Neutrophil (primary cell): ENCODE measurements at regions not wholly inside any gene's neighbourhood (a gene's known extent, or its start where the extent isn't known, plus 50 kb on each side); places are given as distances from the start of the nearest gene placed in this dataset.

Experiments used
- H3K27ac ChIP-seq: fragments of 200-600 bp; sonication (generic); 2 replicates; pipeline ENCODE4 v1.5.1; 2016; ENCODE audit warnings: mild to moderate bottlenecking, moderate library complexity
- H3K27me3 ChIP-seq: fragments of 200-600 bp; sonication (generic); 2 replicates; pipeline ENCODE4 v1.6.0; 2016; ENCODE audit warnings: mild to moderate bottlenecking
- H3K36me3 ChIP-seq: fragments of 200-600 bp; sonication (generic); 2 replicates; pipeline ENCODE4 v1.5.1; 2017
- H3K4me1 ChIP-seq, 2 experiments: fragments of 200-600 bp in 1 of 2; sonication (generic) in 1 of 2; 1 replicate in 1 of 2; 2 replicates in 1 of 2; pipeline versions ENCODE4 v1.5.1 to v1.6.1; 2013 to 2016; ENCODE audit warnings: low read depth in 1 of 2, low read length in 1 of 2, mild to moderate bottlenecking in 1 of 2, moderate library complexity in 1 of 2; ENCODE audit not compliant: control insufficient read depth in 1 of 2, insufficient read depth in 1 of 2
- H3K4me3 ChIP-seq, 2 experiments: fragments of 200-600 bp in 1 of 2; sonication (generic) in 1 of 2; 1 replicate in 1 of 2; 2 replicates in 1 of 2; pipeline ENCODE4 v1.5.1; 2013 to 2016; ENCODE audit warnings: low read depth in 1 of 2, low read length in 1 of 2, mild to moderate bottlenecking in 1 of 2, moderate library complexity in 1 of 2
- H3K9me3 ChIP-seq: fragments of 200-600 bp; sonication (generic); 2 replicates; pipeline ENCODE4 v1.5.1; 2016
- TF ChIP-seq, protein P1 (sequence below): fragments of 200-600 bp; sonication (generic); IDR thresholded peaks from 2 replicates; pipeline ENCODE4 v1.5.1; 2016; ENCODE audit warnings: antibody characterized with exemption

DNA sequence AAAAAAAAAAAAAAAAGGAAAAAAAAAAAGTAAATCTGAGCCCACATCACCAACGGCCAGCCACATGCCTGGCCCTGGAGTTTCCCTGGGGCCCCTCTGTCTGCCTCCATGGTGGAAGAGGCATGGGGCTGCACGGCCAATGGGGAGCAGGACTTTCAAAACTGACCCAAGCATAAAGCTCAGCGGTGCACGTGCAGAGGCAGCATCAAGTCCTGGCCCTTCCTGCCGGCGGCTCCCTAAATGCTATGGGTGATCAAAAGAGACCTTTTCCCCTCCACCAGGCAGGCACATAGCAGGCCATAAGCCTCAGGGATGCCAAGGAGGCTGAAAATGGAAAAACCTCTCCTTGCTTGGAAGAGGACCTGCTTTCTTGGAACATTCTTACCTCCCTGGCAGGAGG, 94.3 kb downstream of the OAT start:
- Histone ChIP-seq H3K4me1 (no peaks in the 10 kb centered on the region), H3K27ac (no peak overlapping the region), H3K4me3 (no peak overlapping the region), H3K27me3 (no peaks in the 10 kb centered on the region), H3K9me3 (no peaks in the 10 kb centered on the region), H3K36me3 (no peaks in the 10 kb centered on the region)
- TF ChIP-seq, protein P1, sequence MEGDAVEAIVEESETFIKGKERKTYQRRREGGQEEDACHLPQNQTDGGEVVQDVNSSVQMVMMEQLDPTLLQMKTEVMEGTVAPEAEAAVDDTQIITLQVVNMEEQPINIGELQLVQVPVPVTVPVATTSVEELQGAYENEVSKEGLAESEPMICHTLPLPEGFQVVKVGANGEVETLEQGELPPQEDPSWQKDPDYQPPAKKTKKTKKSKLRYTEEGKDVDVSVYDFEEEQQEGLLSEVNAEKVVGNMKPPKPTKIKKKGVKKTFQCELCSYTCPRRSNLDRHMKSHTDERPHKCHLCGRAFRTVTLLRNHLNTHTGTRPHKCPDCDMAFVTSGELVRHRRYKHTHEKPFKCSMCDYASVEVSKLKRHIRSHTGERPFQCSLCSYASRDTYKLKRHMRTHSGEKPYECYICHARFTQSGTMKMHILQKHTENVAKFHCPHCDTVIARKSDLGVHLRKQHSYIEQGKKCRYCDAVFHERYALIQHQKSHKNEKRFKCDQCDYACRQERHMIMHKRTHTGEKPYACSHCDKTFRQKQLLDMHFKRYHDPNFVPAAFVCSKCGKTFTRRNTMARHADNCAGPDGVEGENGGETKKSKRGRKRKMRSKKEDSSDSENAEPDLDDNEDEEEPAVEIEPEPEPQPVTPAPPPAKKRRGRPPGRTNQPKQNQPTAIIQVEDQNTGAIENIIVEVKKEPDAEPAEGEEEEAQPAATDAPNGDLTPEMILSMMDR: no peak

DNA sequence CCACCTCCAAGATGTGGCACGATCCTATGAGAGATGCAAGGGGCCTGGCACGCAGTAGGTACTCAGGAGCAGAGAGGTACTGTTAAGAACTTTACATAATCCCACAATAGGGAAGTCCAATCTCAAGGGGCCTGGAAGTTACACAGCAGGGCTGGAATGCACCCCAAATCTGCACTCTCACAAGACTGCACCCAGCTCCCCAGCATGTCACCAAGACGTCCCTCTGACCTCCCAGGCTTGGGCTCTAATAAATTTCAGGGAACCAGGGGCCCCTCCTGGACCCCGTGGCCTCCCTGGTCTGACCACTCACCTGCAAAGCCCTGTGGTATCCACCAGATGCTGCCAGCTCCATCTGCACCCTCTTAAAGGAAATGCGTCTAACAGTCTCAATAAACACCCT, 94.9 kb downstream of the OAT start:
- H3K27me3 ChIP-seq: no peaks in the 10 kb centered on the region
- H3K4me1 ChIP-seq: no peaks in the 10 kb centered on the region
- TF ChIP-seq, protein P1: no peak
- no peaks in the 10 kb centered on the region for H3K9me3 ChIP-seq
- no peak overlapping the region for H3K4me3 ChIP-seq
- H3K36me3 ChIP-seq: no peaks in the 10 kb centered on the region
- H3K27ac ChIP-seq: no peak overlapping the region

DNA sequence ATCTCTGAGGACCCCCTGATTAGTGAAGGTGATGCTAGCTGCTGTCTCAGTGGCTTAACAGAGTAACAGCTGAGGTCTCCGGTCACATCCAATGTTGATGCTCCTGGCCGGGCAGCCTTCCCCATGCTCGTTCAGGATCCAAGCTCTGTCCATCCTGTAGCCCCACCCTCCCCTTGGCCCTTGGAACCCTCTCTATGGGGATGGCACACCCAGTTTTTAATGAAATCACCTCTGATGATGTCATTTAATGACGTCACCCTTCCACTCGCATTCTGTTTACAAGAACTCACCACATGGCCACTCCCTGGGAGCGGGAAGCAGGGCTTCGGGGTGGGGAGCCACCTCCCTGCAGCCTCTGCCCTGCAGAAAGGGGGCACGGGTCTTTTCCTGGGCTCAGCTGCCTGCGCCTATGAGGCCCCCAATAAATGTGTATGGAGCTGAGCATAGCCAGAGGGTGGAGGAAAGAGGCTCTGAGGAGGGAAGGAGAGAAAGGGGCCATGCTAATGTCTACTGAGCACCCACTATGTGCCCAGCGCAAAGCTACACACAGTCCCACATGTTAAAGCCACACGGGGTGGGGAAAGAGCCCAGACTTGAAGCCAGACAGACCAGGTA, 95.5 kb downstream of the OAT start:
- no peaks in the 10 kb centered on the region for H3K4me1 ChIP-seq
- H3K36me3 ChIP-seq: no peaks in the 10 kb centered on the region
- no peaks in the 10 kb centered on the region for H3K27me3 ChIP-seq
- no peaks in the 10 kb centered on the region for H3K9me3 ChIP-seq
- no peak overlapping the region for H3K4me3 ChIP-seq
- no peak overlapping the region for H3K27ac ChIP-seq
- TF ChIP-seq, protein P1: no peak

DNA sequence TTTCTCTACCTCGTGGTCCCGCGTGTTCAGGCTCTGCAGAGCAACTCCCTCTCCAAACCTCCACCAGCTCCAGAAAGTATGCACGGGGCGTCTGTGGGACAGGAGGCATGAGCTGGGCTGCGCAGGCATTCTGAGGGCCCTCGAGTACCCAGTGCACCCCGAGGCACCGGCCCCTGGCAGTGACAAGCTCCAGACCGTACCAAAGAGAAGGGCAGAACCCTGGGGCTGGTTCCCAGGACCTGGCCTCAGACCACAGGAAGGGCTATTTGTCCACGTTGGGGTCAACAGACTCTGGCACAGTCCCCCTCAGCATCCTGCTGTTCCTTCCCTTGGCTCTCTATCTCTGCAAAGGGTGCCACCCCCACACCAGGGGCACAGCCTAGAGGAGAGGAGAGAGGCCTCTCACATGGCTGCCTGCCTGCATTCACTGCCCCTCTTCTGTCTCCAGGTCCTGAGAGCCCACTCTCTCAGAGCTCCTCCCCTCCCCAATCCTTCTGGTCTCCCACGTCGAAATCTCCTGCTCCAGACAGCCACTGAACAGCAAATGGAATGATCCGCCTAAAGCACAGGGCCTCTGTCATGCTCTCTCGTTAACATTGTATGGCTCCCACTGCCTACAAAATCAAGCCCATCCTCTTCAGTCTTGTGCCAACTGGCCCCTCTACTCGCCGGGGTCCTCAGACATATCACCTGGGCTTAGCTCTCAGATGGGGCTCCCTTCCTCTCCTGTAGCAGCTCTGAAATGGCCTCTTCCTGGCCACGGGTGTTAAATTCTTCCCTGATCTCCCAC, 96.3 kb downstream of the OAT start:
- H3K9me3 ChIP-seq: no peaks in the 10 kb centered on the region
- H3K36me3 ChIP-seq: no peaks in the 10 kb centered on the region
- no peak overlapping the region for H3K4me3 ChIP-seq
- no peaks in the 10 kb centered on the region for H3K4me1 ChIP-seq
- TF ChIP-seq, protein P1: no peak
- H3K27ac ChIP-seq: no peak overlapping the region
- no peaks in the 10 kb centered on the region for H3K27me3 ChIP-seq

DNA sequence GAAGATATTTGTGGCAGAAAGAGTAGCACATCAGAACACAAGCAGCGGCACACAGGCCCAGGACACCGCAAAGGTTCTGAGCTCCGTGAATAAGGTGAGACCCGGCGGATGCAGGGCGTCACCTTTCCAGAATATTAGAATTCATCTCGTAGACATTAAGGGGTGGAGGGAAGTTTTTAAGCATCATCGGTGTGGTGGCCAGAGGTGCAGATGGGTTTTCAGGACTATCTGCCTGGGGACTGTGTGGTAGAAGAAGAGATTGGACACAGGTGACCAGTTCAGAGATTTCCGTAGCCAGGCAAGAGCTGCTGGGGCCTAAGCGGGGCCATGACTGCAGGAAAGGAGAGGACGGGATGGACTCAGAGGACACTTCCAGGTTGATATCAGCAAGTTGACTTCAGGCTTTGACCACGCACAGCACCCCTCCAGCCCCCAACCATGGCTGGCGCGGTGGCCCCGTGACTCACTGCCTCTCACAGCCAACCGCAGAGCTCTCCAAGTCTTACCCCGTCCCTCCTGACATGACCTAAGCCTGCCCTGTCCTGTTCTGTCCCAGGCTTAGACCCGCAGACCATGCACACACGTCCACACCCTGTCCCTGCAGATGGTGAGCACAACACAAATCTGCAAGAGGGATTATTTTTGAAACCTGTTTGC, 97.2 kb downstream of the OAT start:
- Histone ChIP-seq H3K4me3 (no peak overlapping the region), H3K4me1 (no peaks in the 10 kb centered on the region), H3K27ac (no peak overlapping the region), H3K9me3 (no peaks in the 10 kb centered on the region), H3K27me3 (no peaks in the 10 kb centered on the region), H3K36me3 (no peaks in the 10 kb centered on the region)
- TF ChIP-seq, protein P1: no peak
